ENCODE measurements at regions not wholly inside any gene's neighbourhood (a gene's known extent, or its start where the extent isn't known, plus 50 kb on each side); places are given as distances from the start of the nearest gene placed in this dataset.
A peak's percentile ranks its signal among the peaks of the same experiment; 100 is the strongest.

DNA sequence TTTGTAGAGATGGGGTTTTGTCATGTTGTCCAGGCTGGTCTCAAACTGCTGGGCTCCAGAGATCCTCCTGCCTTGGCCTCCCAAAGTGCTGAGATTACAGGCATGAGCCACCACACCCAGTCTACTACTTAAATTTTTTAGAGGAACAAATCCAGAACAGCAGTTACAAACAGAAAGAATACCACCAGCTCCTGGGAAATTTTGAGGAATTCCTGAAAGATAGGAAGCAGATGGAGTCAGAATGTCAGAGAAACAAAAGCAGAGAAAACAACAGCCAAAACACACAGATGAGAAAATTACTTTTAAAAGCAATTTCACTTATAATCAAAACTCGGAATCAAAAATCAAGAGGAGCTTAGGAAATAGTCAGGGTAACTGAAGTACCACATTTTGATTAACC lies 543.3 kb upstream of the MARCKS start:
- DNase-seq = no peak
- Histone ChIP-seq H3K27me3 (no peaks in the 10 kb centered on the region), H3K36me3 (no peaks in the 10 kb centered on the region), H3K4me1 (peaks cover 0 to 12% (median 0%) of the 10 kb centered on the region in 3 donors), H3K4me3 (no peak overlapping the region), H3K27ac (no peak overlapping the region), H3K9me3 (no peaks in the 10 kb centered on the region)
- TF ChIP-seq POLR2A (IDR thresholded peaks at IDR 0.05) = no peak
- TF ChIP-seq, protein P1, sequence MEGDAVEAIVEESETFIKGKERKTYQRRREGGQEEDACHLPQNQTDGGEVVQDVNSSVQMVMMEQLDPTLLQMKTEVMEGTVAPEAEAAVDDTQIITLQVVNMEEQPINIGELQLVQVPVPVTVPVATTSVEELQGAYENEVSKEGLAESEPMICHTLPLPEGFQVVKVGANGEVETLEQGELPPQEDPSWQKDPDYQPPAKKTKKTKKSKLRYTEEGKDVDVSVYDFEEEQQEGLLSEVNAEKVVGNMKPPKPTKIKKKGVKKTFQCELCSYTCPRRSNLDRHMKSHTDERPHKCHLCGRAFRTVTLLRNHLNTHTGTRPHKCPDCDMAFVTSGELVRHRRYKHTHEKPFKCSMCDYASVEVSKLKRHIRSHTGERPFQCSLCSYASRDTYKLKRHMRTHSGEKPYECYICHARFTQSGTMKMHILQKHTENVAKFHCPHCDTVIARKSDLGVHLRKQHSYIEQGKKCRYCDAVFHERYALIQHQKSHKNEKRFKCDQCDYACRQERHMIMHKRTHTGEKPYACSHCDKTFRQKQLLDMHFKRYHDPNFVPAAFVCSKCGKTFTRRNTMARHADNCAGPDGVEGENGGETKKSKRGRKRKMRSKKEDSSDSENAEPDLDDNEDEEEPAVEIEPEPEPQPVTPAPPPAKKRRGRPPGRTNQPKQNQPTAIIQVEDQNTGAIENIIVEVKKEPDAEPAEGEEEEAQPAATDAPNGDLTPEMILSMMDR (IDR thresholded peaks at IDR 0.05) = no peak
- 86 to 87% methylated on average over 1 of the region's 1 CpG for WGBS, 2 donors
- intact Hi-C loops (cut with DNase I) = no loop called here

DNA sequence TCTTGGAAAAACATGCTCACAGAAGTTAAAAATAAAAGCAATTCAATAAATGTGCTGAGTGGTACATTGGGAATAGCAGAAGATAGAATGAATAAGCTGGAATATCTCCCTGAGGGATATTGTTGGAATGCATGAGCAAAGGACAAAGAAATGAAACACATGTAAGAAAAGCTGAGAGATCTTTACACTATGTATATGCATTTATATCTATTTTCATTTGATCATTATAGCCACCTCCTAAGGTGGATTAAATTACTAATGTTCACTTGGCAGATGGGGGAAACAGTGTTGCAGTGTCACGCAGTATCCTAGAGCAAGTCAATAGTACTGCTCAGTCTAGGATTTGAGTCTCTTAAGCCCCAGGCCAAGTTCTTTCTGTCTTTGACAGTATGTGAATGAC lies 542.0 kb upstream of the MARCKS start:
- no peaks in the 10 kb centered on the region for H3K27me3 ChIP-seq
- 40 to 83% methylated on average over 1 of the region's 1 CpG for WGBS, 2 donors
- H3K9me3 ChIP-seq = no peaks in the 10 kb centered on the region
- peaks cover 0 to 12% (median 0%) of the 10 kb centered on the region in 3 donors for H3K4me1 ChIP-seq
- no peak for DNase-seq
- intact Hi-C loops (cut with DNase I) = no loop called here
- H3K27ac ChIP-seq = peak overlapping the region in 1 of 4 donors; percentile 4
- H3K36me3 ChIP-seq = no peaks in the 10 kb centered on the region
- TF ChIP-seq, protein P1 (IDR thresholded peaks at IDR 0.05) = no peak
- no peak for TF ChIP-seq POLR2A (IDR thresholded peaks at IDR 0.05)
- no peak overlapping the region for H3K4me3 ChIP-seq

DNA sequence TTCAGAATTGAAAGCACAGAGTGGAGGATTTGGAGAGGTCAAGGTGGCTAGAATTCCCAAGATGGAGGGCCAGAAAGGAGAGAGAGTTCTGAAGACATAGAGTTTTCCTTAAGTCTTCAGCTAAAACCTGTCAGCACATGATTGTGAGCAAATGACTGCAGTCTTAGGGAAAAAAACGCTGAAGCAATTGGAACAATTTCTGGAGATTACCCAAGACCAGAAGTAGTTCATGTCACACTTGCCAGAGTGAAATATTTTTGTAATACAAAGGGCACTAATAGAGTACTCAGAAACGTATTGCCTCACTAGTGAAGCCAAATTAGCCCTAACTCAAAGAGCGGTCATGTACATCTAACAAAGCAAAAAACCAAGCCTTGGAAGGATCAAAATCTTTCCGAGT lies 541.3 kb upstream of the MARCKS start:
- Histone ChIP-seq H3K27me3 (no peaks in the 10 kb centered on the region), H3K27ac (peak overlapping the region in 1 of 4 donors; percentile 4), H3K9me3 (no peaks in the 10 kb centered on the region), H3K36me3 (no peaks in the 10 kb centered on the region), H3K4me1 (peaks cover 0 to 12% (median 0%) of the 10 kb centered on the region in 3 donors), H3K4me3 (no peak overlapping the region)
- WGBS, 2 donors = 34 to 49% methylated on average over 4 of the region's 4 CpGs
- DNase-seq = no peak
- intact Hi-C loops (cut with DNase I) = no loop called here
- TF ChIP-seq, protein P1 (IDR thresholded peaks at IDR 0.05) = no peak
- TF ChIP-seq POLR2A (IDR thresholded peaks at IDR 0.05) = no peak

DNA sequence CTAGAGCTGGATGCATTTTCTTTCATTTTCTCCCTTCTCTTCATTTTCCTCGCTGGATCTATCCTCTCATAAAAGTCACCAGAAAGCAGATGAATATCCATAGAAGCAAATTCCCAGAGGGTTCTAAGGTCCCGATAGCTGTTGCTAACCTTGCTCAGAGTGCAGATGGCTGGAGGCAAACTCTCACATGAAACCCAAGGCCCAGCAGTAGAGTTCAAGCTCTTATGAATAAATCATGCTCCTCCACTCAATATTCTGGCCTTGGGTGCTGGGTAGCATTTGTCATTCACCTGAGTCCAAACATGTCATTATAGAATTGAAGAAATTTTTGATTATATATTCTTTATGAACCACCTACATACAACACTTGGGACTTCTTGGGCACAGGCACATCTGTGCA lies 539.7 kb upstream of the MARCKS start:
- Histone ChIP-seq H3K27ac (no peak overlapping the region), H3K9me3 (no peaks in the 10 kb centered on the region), H3K4me3 (no peak overlapping the region), H3K36me3 (no peaks in the 10 kb centered on the region), H3K27me3 (no peaks in the 10 kb centered on the region), H3K4me1 (peaks cover 0 to 12% (median 0%) of the 10 kb centered on the region in 3 donors)
- DNase-seq = no peak
- TF ChIP-seq, protein P1 (IDR thresholded peaks at IDR 0.05) = no peak
- TF ChIP-seq POLR2A (IDR thresholded peaks at IDR 0.05) = no peak
- intact Hi-C loops (cut with DNase I) = no loop called here
- 87 to 100% methylated on average over 2 of the region's 2 CpGs for WGBS, 2 donors

DNA sequence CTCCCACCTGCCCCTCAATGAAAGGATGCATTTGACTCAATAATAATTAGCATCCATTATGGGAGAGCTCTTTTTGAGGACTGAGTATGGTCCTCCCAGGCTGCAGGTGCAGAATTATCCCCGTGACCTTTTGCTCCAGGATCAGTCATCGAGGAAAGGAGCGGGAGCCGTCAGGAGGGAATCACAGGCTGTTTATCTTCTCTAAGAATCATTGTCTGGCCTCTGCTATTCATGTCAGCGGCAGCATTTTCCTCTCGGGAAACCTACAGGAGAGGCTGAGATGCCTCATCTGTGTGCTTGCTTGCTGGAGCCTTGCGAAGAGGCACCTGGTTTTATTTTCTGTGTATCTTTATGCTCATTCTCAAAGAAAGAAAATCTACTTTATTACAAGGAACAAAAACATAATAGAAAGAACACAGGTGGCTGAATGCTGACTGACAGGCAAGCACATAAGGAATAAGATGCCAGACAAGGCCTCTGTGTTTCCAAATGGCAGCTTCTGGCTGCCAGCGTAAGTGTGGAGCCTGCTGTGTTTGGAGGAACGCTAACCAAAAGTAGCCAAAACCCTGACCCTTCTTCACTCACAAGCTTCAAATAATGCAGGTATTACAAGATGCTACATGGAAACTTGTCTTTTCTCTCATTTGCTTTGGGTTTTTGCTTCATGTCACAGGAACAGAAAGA lies 539.1 kb upstream of the MARCKS start:
- Histone ChIP-seq H3K27me3 (no peaks in the 10 kb centered on the region), H3K4me1 (peaks cover 0 to 12% (median 0%) of the 10 kb centered on the region in 3 donors), H3K36me3 (no peaks in the 10 kb centered on the region), H3K27ac (no peak overlapping the region), H3K4me3 (no peak overlapping the region), H3K9me3 (no peaks in the 10 kb centered on the region)
- DNase-seq = no peak
- TF ChIP-seq, protein P1 (IDR thresholded peaks at IDR 0.05) = no peak
- no peak for TF ChIP-seq POLR2A (IDR thresholded peaks at IDR 0.05)
- 86 to 96% methylated on average over 7 of the region's 9 CpGs for WGBS, 2 donors
- intact Hi-C loops (cut with DNase I) = no loop called here

Data from esophagus squamous epithelium (tissue), 5 donors.